RWPE1 (cell line): ENCODE measurements at regions not wholly inside any gene's neighbourhood (a gene's known extent, or its start where the extent isn't known, plus 50 kb on each side); places are given as distances from the start of the nearest gene placed in this dataset.

Experiments
- CTCF ChIA-PET: fragments of 350-600 bp; sonication (Branson Sonifier 250); formaldehyde crosslinking; extraction: SDS; loops from one replicate; lab custom pipeline; 2021; lab: Yijun Ruan, JAX
- POLR2A ChIA-PET: fragments of 400-600 bp; formaldehyde crosslinking; extraction: SDS; loops from one replicate; lab custom pipeline; 2020; ENCODE audit warnings: antibody characterized with exemption; ENCODE audit not compliant: low non-redundant PET; lab: Yijun Ruan, JAX
- DNase-seq: peaks from one replicate; pipeline ENCODE4 v3.0.0; 2012; ENCODE audit warnings: low spot score
- H3K27ac ChIP-seq: fragments of 450-650 bp; 2 replicates; pipeline ENCODE4 v1.5.1; 2017
- TF ChIP-seq, protein P1 (sequence below): fragments of 450-650 bp; conservative IDR thresholded peaks from 2 replicates; pipeline ENCODE4 v1.5.1; 2017; ENCODE audit warnings: low read depth, mild to moderate bottlenecking

DNA sequence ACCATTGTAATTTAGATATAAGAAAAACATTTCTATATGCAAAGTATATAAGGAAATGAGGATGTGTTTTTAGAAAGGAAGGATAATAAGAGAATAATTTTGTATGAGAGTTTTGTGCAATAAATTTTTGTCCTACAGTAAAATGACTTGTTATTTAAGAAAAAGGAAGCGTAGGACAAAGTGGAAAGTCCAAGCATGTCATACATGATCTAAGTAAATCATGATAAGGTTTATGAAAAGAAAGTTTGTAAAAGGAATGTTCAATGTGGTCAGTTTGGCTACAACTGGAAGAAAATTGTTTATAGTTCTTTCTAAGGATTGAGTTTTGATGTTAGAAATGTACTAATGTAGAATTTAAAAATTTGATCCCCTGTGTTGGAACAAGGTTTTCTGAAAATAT is 222.3 kb downstream of the KATNAL1 start:
- POLR2A ChIA-PET: no interaction called here
- H3K27ac ChIP-seq: no peak overlapping the region
- TF ChIP-seq, protein P1, sequence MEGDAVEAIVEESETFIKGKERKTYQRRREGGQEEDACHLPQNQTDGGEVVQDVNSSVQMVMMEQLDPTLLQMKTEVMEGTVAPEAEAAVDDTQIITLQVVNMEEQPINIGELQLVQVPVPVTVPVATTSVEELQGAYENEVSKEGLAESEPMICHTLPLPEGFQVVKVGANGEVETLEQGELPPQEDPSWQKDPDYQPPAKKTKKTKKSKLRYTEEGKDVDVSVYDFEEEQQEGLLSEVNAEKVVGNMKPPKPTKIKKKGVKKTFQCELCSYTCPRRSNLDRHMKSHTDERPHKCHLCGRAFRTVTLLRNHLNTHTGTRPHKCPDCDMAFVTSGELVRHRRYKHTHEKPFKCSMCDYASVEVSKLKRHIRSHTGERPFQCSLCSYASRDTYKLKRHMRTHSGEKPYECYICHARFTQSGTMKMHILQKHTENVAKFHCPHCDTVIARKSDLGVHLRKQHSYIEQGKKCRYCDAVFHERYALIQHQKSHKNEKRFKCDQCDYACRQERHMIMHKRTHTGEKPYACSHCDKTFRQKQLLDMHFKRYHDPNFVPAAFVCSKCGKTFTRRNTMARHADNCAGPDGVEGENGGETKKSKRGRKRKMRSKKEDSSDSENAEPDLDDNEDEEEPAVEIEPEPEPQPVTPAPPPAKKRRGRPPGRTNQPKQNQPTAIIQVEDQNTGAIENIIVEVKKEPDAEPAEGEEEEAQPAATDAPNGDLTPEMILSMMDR: no peak
- no peak for DNase-seq
- CTCF ChIA-PET: interaction anchor here (0.6 kb wide), 1 partner anchor 85 kb away, joined by 3 read pairs; no protein-coding TSS in a partner anchor

DNA sequence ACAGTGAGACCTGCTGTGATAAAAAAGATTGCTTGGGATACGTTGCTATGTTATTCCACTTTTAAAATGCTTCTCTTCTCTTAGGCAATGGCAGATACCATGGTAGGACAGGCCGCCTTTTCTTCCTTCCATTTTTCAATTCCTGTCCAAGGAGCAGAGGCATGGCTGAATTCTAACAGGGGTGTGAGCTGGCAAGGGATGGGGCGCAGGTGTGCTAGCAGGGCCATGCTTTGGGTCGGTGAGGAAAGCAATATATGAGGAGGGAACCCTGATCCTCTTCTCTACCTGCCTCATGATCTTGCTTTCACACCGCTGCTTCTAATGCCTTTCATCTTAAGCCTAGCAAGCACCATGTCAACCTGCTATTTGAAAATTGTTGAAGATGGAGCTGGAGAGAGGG is 225.0 kb downstream of the KATNAL1 start:
- CTCF ChIA-PET: no interaction called here
- no peak for DNase-seq
- TF ChIP-seq, protein P1: no peak
- no peak overlapping the region for H3K27ac ChIP-seq
- POLR2A ChIA-PET: no interaction called here

DNA sequence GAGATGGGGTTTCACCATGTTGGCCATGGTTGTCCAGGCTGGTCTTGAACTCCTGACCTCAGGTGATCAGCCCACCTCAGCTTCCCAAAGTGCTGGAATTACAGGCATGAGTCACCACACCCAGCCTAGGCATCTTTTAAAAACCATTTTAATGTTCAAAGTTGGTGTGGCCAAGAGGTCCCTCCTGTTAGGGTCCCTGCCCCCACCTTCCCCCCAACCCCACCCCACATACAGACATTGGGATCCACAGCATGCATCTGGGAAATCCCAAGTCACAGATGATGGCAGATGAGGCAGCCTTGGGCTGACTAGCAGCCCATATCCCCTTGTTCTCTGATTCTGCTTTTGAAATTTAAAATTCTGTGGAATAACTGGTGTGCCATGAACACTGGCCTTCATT is 226.0 kb downstream of the KATNAL1 start:
- POLR2A ChIA-PET: no interaction called here
- DNase-seq: no peak
- no peak overlapping the region for H3K27ac ChIP-seq
- TF ChIP-seq, protein P1: no peak
- CTCF ChIA-PET: interaction anchor here (0.6 kb wide), 1 partner anchor 18 kb away, joined by 3 read pairs; no protein-coding TSS in a partner anchor

DNA sequence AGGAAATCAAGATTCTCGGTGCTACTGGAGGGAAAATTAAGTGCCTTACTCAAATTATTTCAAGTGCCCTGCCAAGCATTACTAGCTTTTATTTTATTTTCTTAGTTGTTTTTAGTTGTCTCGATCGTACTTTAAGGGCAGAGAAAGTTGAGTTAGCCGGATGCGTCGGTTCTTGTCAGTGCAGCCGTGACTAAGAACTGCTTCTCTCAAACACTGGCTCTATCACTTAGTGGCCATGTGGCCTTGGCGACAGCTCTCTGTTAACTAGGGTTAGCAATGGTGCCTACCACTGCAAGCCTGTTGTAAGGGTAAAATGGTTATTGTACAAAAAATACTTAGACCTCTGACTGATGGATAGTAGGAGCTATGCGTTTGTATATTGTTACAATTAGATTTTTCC is 227.8 kb downstream of the KATNAL1 start:
- TF ChIP-seq, protein P1: no peak
- no peak overlapping the region for H3K27ac ChIP-seq
- ChIA-PET POLR2A (interaction anchor here (0.5 kb wide), 1 partner anchor 386 kb away, joined by 3 read pairs; the partner anchor contains the start of gene HMGB1), CTCF (no interaction called here)
- no peak for DNase-seq

DNA sequence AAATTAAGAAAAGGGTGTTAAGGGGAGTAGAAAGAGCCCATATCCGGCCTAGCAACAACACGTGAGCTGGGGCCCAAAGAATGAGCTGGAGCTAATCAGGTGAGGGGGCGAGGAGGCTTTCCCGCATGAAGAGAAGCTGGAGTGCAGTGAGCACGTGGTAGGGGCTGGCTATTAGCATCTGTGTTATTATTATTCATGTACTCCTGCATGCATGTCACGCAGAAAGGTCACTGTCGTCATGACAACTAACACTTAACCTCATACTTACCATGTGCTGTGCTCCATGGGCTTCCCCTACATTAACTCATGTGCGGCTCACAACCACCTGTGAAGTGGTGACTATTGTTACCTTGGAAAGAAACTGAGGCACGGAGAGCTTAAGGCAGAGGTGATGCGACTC is 227.6 kb upstream of the UBL3 start:
- TF ChIP-seq, protein P1: no peak
- CTCF ChIA-PET: no interaction called here
- no peak overlapping the region for H3K27ac ChIP-seq
- no peak for DNase-seq
- POLR2A ChIA-PET: no interaction called here

DNA sequence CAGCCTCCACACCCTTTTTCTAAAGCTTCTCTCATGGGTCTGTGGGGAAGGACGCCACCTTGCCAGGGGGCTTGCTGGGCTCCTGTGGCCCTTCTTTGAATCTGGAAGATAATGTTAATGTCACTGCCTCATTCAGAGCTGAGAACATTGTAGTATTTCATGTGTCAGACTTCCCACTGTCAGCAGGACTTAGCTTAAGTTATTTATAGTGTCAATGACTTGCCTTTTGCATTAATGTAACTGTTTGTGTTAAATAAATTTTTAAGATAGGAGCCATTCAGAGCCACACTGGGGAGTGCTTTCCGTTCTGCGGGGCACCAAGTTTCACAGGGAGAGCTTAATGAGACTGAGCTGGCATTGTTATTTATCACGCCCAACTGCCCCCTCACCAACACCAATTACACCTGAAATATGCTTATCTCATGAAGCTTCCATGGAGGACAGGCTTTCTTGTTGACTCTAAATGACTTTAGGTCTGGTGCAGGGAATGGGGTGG is 226.9 kb upstream of the UBL3 start:
- no peak for DNase-seq
- POLR2A ChIA-PET: no interaction called here
- CTCF ChIA-PET: no interaction called here
- TF ChIP-seq, protein P1: no peak
- H3K27ac ChIP-seq: no peak overlapping the region
